ENCODE measurements at regions not wholly inside any gene's neighbourhood (a gene's known extent, or its start where the extent isn't known, plus 50 kb on each side); places are given as distances from the start of the nearest gene placed in this dataset.

- TF ChIP-seq CTCF (conservative IDR thresholded peaks at IDR 0.05) (no peak), ZFX (IDR thresholded peaks at IDR 0.05) (no peak)
Measured at GRCh38 chrX:116010939-116011338, 159.6 kb upstream of the AGTR2 start.
